ENCODE measurements at regions not wholly inside any gene's neighbourhood (a gene's known extent, or its start where the extent isn't known, plus 50 kb on each side); places are given as distances from the start of the nearest gene placed in this dataset.

GRCh38 chr2:111235192-111236015 is 114.7 kb downstream of the BCL2L11 start:
- TF ChIP-seq MAX (IDR thresholded peaks at IDR 0.05), result no peak
- TF ChIP-seq POLR2AphosphoS5 (IDR thresholded peaks at IDR 0.05; ENCODE audit: low read depth, low read length), result no peak
- no peak for TF ChIP-seq ZBTB33 (IDR thresholded peaks at IDR 0.05; ENCODE audit: extremely low read depth, insufficient replicate concordance, low read length)
- TF ChIP-seq CEBPB (IDR thresholded peaks at IDR 0.05; ENCODE audit: low read depth), result no peak
- no peak for TF ChIP-seq CTCF (IDR thresholded peaks at IDR 0.05 in 2 of 3, conservative IDR thresholded peaks at IDR 0.05 in 1 of 3; ENCODE audit: borderline replicate concordance in 1 of 3, insufficient read depth in 1 of 3, low read depth in 2 of 3, low read length in 2 of 3)
- no peak for TF ChIP-seq JUND (IDR thresholded peaks at IDR 0.05)
- TF ChIP-seq TCF7L2 (IDR thresholded peaks at IDR 0.05; ENCODE audit: borderline replicate concordance, extremely low read depth, insufficient read depth, insufficient read length), result no peak
- TF ChIP-seq ZNF274 (IDR thresholded peaks at IDR 0.05; ENCODE audit: low read depth, low read length), result no peak
- DNase-seq (ENCODE audit: low read depth, low spot score) (no peak), ATAC-seq (no peak)
- POLR2A ChIA-PET, result no interaction called here
- Histone ChIP-seq H3K9ac (ENCODE audit: low read length) (no peak overlapping the region), H2AFZ (ENCODE audit: low read depth, low read length, poor library complexity, severe bottlenecking) (no peak overlapping the region), H3K9me3 (ENCODE audit: control insufficient read depth in 1 of 2, insufficient read depth in 1 of 2, low read depth in 1 of 2, low read length in 2 of 2) (no peaks in the 10 kb centered on the region), H3K36me3 (ENCODE audit: control insufficient read depth in 1 of 2, insufficient read depth in 2 of 2, low read length in 2 of 2) (no peaks in the 10 kb centered on the region), H3K4me2 (ENCODE audit: low read length) (no peak overlapping the region), H3K4me1 (ENCODE audit: control insufficient read depth in 1 of 2, insufficient read depth in 2 of 2, low read length in 2 of 2) (no peaks in the 10 kb centered on the region), H3K9me2 (ENCODE audit: insufficient read depth) (no peaks in the 10 kb centered on the region), H3K27me3 (ENCODE audit: insufficient read depth, low read length) (no peaks in the 10 kb centered on the region), H3K4me3 (replicated peaks in 1 of 2; ENCODE audit: low read depth in 1 of 2, low read length in 2 of 2) (no peak overlapping the region), H3K27ac (ENCODE audit: low read depth, low read length) (no peak overlapping the region), H4K20me1 (ENCODE audit: insufficient read depth) (no peaks in the 10 kb centered on the region), H3K79me2 (ENCODE audit: insufficient read depth, low read length) (no peaks in the 10 kb centered on the region)
- intact Hi-C loops (cut with micrococcal nuclease), result no loop called here
- CTCF ChIA-PET, result no interaction called here
- BruUV-seq (replicated peaks), result no TSS peak
- RAD21 ChIA-PET (ENCODE audit: low non-redundant PET in 1 of 2, low total read pairs in 2 of 2, uncharacterized antibody in 2 of 2, unreplicated experiment in 2 of 2), result no interaction called here

All from HCT116 (cell line).